Psoas muscle (tissue), 7 donors: ENCODE measurements at regions not wholly inside any gene's neighbourhood (a gene's known extent, or its start where the extent isn't known, plus 50 kb on each side); places are given as distances from the start of the nearest gene placed in this dataset.

ENCODE experiments used
- ATAC-seq, 4 donors: fragments of 200-7000 bp; cut with Tn5 transposase; one replicate each; pipeline ENCODE4 v1.9.1; 2020; ENCODE audit warnings: moderate library complexity in 3 of 4, mild to moderate bottlenecking in 2 of 4
- DNase-seq, 2 donors: peaks; one replicate each; pipeline ENCODE4 v3.0.0-alpha.2; 2020
- H3K27ac ChIP-seq: fragments of 200-600 bp; one replicate; pipeline ENCODE4 v1.8.0; 2022
- H3K27me3 ChIP-seq, 3 donors: fragments of 200-600 bp in 1 of 3; one replicate each; pipeline versions ENCODE4 v1.6.1 to v1.8.0; 2013 to 2022; ENCODE audit warnings: low read length in 2 of 3, mild to moderate bottlenecking in 2 of 3, moderate library complexity in 1 of 3; ENCODE audit not compliant: insufficient read depth in 3 of 3
- H3K36me3 ChIP-seq, 2 donors: fragments of 200-600 bp in 1 of 2; one replicate each; pipeline versions ENCODE4 v1.6.1 to v1.8.0; 2013 to 2022; ENCODE audit warnings: low read depth in 1 of 2, mild to moderate bottlenecking in 1 of 2, moderate library complexity in 1 of 2; ENCODE audit not compliant: insufficient read depth in 1 of 2
- H3K4me1 ChIP-seq: fragments of 200-600 bp; one replicate; pipeline ENCODE4 v1.8.0; 2022
- H3K4me3 ChIP-seq: fragments of 200-600 bp; one replicate; pipeline ENCODE4 v1.8.0; 2022; ENCODE audit warnings: mild to moderate bottlenecking
- H3K9me3 ChIP-seq: fragments of 200-600 bp; one replicate; pipeline ENCODE4 v1.8.0; 2022
- WGBS, 3 donors: extraction: QIAGEN DNeasy Blood & Tissue Kit; methylation state at CpG; one replicate each; pipeline versions ENCODE4 v1.1.6 to v1.1.7; 2013; 5-methylcytosine and 5-hydroxymethylcytosine counted together
- intact Hi-C, 2 donors: fragments of 100-400 bp; cut with DNase I; formaldehyde crosslinking; loops; one replicate each; pipeline versions ENCODE4 v1.11.0 to v1.14.2; 2022
- TF ChIP-seq, protein P1 (sequence below): fragments of 200-600 bp; IDR thresholded peaks from one replicate; pipeline ENCODE4 v1.8.0; 2022; ENCODE audit warnings: antibody characterized with exemption
- donor health status: healthy with polysubstance abuse.
- donor health status: DM: no; HTN: no; CAD: no; lungs with moderate emphysema.
- donor health status: Bipolar disorder and iron deficiency.
- donor health status: healthy.
- donor health status: DM: yes; HTN: yes; CAD: no.
- donor health status: DM: no; HTN: no; CAD: no.
- donor health status: DM: yes; HTN: yes; CAD: no.

DNA sequence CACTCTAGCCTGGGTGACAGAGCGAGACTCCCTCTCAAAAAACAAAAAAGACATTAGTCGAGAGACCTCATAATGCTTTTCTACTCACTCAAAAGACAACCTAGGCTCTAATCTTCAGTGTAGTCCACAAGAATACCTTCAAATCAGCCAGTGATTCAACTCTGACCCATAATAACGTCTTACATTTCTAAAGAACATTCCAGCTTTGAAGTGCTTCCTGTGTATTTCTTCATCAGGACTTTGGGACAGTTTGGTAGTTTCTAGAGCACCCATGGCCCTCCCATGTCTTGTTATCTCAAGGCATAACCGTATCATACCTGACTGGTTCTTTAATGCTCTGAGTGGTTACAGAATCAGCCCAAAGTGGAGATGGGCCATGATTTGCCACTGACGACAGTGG is 221.3 kb downstream of the SKIDA1 start:
- intact Hi-C loops: no loop called here
- Histone ChIP-seq H3K27me3 (no peaks in the 10 kb centered on the region), H3K27ac (no peak overlapping the region), H3K9me3 (no peaks in the 10 kb centered on the region), H3K4me1 (no peaks in the 10 kb centered on the region), H3K4me3 (no peak overlapping the region), H3K36me3 (no peaks in the 10 kb centered on the region)
- WGBS, 3 donors: 73 to 78% (median 76%) methylated on average over 5 of the region's 5 CpGs
- TF ChIP-seq, protein P1, sequence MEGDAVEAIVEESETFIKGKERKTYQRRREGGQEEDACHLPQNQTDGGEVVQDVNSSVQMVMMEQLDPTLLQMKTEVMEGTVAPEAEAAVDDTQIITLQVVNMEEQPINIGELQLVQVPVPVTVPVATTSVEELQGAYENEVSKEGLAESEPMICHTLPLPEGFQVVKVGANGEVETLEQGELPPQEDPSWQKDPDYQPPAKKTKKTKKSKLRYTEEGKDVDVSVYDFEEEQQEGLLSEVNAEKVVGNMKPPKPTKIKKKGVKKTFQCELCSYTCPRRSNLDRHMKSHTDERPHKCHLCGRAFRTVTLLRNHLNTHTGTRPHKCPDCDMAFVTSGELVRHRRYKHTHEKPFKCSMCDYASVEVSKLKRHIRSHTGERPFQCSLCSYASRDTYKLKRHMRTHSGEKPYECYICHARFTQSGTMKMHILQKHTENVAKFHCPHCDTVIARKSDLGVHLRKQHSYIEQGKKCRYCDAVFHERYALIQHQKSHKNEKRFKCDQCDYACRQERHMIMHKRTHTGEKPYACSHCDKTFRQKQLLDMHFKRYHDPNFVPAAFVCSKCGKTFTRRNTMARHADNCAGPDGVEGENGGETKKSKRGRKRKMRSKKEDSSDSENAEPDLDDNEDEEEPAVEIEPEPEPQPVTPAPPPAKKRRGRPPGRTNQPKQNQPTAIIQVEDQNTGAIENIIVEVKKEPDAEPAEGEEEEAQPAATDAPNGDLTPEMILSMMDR: no peak
- DNase-seq: no peak
- ATAC-seq: no peak

- TF ChIP-seq, protein P1: no peak
- H3K4me1 ChIP-seq: no peaks in the 10 kb centered on the region
- H3K36me3 ChIP-seq: no peaks in the 10 kb centered on the region
- H3K4me3 ChIP-seq: no peak overlapping the region
- WGBS, 3 donors: 85 to 89% (median 86%) methylated on average over 1 of the region's 1 CpG
- no peak for DNase-seq
- H3K9me3 ChIP-seq: no peaks in the 10 kb centered on the region
- intact Hi-C loops: no loop called here
- H3K27ac ChIP-seq: no peak overlapping the region
- no peaks in the 10 kb centered on the region for H3K27me3 ChIP-seq
- ATAC-seq: no peak
Measured at GRCh38 chr10:21300551-21300950, 224.9 kb downstream of the SKIDA1 start.

DNA sequence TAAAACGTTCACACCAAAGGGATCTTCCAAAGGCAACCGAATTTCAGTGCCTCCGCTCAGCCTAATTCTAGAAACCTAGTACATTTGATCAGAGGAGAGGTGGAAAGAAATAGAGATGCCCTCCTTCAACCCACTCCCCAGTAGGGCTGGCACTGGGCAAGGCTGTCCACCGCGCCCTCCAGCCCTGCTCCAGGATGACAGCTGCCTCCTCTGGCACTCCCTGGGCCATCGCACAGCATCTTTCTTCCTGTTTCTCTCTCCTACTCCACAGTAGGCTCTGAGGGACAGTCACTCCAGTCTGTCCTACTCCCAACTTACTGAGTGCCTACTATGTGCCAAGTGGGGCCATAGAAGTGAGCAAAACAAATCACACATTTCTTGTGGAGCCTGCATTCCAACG is 226.2 kb downstream of the SKIDA1 start:
- H3K36me3 ChIP-seq: no peaks in the 10 kb centered on the region

GRCh38 chr10:21298701-21299100 is 226.8 kb downstream of the SKIDA1 start:
- DNase-seq (no peak), ATAC-seq (no peak)
- no peaks in the 10 kb centered on the region for H3K4me1 ChIP-seq
- no peaks in the 10 kb centered on the region for H3K27me3 ChIP-seq
- intact Hi-C loops: no loop called here
- no peaks in the 10 kb centered on the region for H3K36me3 ChIP-seq
- TF ChIP-seq, protein P1: no peak
- no peak overlapping the region for H3K4me3 ChIP-seq
- no peak overlapping the region for H3K27ac ChIP-seq
- no peaks in the 10 kb centered on the region for H3K9me3 ChIP-seq
- WGBS, 3 donors: 93 to 96% (median 94%) methylated on average over 2 of the region's 2 CpGs

More for the DNA sequence above, 226.2 kb downstream of the SKIDA1 start:
- WGBS, 3 donors: 56 to 63% (median 56%) methylated on average over 7 of the region's 7 CpGs
- Histone ChIP-seq H3K4me3 (no peak overlapping the region), H3K4me1 (no peaks in the 10 kb centered on the region), H3K9me3 (no peaks in the 10 kb centered on the region), H3K27me3 (no peaks in the 10 kb centered on the region), H3K27ac (no peak overlapping the region)
- intact Hi-C loops: no loop called here
- TF ChIP-seq, protein P1: no peak
- ATAC-seq (no peak), DNase-seq (no peak)

DNA sequence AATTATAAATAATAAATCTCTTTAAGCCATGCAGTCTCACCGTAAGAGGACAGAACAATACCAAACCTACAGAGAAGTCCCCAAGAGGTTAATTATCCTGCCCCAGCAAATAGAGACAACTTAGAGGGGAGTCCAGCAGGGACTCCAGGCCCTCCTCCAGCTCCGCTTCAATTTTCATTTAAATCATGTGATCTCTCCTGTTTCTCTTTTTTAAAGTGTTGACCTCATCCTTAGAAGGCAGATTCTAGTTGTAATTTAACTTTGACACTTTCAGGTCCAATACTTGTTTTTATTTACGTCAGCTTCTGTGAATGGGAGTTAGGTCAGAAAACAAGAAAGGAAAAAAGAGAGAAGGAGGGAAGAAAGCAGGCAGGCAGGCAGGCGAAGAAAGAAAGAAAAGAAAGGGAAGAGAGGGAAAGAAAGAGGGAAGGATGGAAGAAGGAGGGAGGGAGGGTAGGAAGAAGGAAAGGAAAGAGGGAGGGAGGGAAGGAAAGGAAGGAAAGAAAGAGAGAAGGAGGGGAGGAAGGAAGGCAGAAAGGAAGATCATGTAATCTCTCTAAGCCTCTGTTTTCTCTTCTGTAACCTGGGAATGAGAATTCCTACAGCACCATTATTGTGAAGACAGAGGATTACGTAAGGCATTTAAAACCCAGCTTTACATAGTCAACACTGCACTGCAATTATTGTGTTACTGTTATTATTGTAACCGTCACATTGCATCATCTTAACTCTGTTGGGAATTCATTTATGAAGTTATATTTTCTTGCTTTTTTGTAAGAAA is 227.7 kb downstream of the SKIDA1 start:
- no peaks in the 10 kb centered on the region for H3K36me3 ChIP-seq
- no peaks in the 10 kb centered on the region for H3K4me1 ChIP-seq
- H3K4me3 ChIP-seq: no peak overlapping the region
- DNase-seq: no peak
- no peaks in the 10 kb centered on the region for H3K27me3 ChIP-seq
- no peak for ATAC-seq
- no peak overlapping the region for H3K27ac ChIP-seq
- intact Hi-C loops: no loop called here
- TF ChIP-seq, protein P1: no peak
- WGBS, 3 donors: 78 to 84% (median 80%) methylated on average over 6 of the region's 6 CpGs
- H3K9me3 ChIP-seq: no peaks in the 10 kb centered on the region
